DMS153 treated with DMSO at 0.1 percent for 48 hours (cell line): ENCODE measurements at regions not wholly inside any gene's neighbourhood (a gene's known extent, or its start where the extent isn't known, plus 50 kb on each side); places are given as distances from the start of the nearest gene placed in this dataset.
"Not testable (repeated sequence)": the region's sequence is repeated elsewhere in the genome, so short reads cannot be mapped to it uniquely, and the experiment has no call there.

Experiments
- DNase-seq: peaks from one replicate; lab custom pipeline; 2025; ENCODE audit not compliant: unreplicated experiment; lab: John Stamatoyannopoulos, UW

GRCh38 chr1:22196041-22196440 lies 53.1 kb upstream of the WNT4 start:
- no peak for DNase-seq

GRCh38 chr1:22196641-22197040 lies 53.7 kb upstream of the WNT4 start:
- DNase-seq = no peak

GRCh38 chr1:22197644-22198043 lies 54.7 kb upstream of the WNT4 start:
- DNase-seq = no peak

- DNase-seq = no peak
Measured at GRCh38 chr1:22201023-22201422, 58.1 kb upstream of the WNT4 start.

DNA sequence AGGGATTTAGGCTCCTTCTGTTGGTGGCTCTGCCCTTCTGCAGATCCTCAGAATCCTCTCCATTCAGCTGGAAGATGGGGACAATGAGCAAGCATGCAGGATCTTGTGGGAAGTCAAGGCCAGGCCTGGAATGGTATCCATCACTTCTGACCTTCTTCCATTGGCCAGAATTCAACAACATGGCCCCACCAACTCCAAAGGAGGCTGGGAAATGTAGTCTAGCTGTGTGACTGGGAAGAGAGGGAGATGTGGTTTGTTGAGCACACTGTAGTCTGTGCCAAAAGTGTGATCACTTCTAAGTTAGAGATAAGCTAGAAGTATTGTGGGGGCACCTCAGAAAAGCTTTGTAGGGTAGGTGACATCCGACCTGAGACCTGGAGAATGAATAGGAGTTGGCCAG lies 60.4 kb upstream of the WNT4 start:
- DNase-seq = no peak

DNA sequence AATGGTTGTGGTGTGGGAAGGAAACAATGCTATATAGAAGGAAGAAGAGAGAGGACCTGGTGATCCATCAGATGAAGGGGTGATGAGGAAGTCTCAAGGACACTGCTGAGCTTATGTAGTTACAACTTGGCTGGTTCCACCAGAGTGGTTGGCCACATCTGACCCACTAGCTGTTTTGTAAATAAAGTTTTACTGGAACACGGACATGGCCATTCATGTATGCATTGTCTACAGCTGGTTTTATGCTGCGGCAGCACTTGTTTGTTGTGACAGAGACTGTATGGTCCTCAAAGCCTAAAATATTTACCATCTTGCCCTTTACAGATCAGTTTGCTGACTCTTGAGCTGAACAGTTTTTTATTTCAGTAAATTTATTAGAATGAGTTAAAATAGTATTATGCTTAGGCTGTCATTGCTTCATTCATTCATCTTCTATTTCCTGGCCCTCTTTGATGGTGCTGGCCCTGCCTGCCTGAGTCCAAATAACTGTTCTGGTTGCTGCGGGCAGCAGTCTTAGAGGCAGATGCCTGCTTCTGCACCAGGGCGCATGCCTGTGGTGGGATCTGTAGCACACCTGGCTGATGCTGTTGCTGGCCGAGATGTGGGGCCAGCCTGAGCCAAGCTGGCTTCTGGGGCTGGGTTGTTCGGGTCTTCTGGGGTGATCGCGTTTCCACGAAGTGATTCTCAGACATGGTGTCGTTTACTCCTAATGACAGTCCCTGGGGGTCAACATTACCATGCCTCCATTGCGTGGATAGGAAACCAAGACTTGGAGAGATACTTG lies 61.4 kb upstream of the WNT4 start:
- DNase-seq = no peak

DNA sequence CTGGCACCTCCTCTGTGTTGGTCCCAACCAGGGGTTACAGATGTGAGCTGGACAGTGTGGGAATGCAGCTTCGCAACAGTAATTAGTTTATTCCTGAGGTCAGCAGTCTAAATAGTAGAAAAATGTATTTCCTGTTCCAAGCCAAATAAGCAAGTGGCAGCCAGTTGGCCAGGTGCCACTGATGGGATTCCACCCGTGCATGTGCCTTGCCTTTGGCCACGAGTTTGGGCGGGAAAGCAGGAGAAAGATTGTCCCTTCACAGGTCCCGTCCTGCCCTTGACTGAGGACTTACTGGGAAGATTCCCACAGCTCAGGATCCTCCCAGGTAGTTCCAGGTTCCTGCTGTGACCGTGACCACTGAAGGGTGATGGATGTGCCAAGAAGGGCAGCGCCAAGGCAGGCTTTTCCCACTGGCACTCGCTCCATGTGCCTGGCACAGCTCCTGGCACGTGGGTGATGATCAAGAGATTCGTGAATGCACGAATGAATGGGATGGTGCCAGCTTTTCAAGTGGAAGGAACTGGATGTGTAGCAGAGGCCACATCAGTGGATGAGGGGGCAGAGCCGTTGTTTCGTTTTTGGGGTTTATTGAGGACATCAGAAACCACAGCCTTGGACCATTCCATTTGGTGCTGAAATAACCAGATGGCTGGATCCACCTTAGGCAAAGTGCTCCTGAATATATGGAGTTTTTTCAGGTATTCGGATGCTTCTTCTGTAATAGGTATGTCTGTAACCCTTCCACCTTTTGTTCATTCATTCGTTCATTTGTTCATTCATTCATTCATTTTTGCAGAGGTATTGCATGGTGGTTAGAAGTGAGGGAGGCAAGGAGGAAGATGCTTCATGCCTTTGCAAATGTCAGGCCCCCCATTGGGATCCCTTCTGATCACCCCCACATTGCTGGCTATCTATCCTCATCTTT lies 62.4 kb upstream of the WNT4 start:
- DNase-seq = no peak

- DNase-seq = no peak
Measured at GRCh38 chr1:22206551-22207125, 63.7 kb upstream of the WNT4 start.

- DNase-seq = no peak
Measured at GRCh38 chr1:22207511-22208267, 64.8 kb upstream of the WNT4 start.

- no peak for DNase-seq
Measured at GRCh38 chr1:22208268-22208972, 65.5 kb upstream of the WNT4 start.

DNA sequence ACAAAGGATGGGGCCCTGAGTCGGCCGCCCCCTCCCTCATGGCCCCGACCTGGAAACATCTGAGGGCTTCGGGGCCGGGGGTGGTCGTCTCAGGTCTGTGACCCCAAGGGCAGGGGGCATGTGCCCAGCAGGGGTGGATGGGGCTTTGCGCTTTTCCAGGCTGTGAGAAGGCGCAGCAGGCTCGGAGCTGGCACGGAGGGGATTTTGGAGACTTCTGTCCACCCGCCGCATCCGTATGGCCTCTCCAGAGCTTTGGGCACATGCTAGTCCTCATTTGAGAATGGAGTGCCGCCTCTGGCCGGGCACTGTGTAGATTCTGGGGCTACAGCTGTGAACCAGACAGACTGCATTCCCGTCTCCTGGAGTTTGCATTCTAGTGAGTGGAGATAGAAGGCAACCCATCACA lies 66.1 kb upstream of the WNT4 start:
- no peak for DNase-seq

DNA sequence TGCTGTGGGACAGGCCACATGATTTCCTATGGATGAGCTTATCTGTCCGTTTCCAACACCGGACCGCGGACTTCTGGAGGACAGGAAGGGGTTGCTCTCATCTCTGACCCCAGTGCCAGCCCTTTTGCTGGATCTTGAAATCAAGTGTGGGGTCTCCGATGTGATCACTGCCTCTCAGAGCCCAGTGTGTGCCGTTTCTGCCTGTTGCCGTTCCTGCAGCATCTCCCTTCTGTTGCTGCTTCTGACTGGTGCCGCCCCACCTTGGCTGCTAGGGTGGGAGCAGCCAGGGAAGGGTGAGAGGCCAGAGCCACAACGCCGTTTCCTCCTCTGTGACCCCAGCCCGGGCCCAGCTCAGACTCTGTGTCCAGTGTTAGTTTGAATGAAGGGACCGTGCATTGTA lies 67.3 kb upstream of the WNT4 start:
- no peak for DNase-seq

- DNase-seq = no peak
Measured at GRCh38 chr1:22210636-22211035, 67.7 kb upstream of the WNT4 start.

DNA sequence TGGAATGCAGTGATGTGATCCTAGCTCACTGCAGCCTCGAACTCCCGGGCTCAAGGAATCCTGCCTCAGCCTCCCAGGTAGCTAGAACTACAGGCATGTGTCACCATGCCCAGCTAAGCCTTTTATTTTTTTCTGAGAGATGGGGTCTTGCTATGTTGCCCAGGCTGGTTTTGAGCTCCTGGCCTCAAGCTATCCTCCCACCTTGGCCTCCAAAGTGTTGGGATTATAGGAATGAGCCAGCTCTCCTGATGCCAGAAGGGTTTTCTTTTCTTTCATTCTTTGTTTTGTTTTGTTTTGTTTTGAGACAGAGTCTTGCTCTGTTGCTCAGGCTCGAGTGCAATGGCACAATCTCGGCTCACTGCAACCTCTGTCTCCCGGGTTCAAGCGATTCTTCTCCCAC lies 68.6 kb upstream of the WNT4 start:
- not testable (repeated sequence) for DNase-seq

DNA sequence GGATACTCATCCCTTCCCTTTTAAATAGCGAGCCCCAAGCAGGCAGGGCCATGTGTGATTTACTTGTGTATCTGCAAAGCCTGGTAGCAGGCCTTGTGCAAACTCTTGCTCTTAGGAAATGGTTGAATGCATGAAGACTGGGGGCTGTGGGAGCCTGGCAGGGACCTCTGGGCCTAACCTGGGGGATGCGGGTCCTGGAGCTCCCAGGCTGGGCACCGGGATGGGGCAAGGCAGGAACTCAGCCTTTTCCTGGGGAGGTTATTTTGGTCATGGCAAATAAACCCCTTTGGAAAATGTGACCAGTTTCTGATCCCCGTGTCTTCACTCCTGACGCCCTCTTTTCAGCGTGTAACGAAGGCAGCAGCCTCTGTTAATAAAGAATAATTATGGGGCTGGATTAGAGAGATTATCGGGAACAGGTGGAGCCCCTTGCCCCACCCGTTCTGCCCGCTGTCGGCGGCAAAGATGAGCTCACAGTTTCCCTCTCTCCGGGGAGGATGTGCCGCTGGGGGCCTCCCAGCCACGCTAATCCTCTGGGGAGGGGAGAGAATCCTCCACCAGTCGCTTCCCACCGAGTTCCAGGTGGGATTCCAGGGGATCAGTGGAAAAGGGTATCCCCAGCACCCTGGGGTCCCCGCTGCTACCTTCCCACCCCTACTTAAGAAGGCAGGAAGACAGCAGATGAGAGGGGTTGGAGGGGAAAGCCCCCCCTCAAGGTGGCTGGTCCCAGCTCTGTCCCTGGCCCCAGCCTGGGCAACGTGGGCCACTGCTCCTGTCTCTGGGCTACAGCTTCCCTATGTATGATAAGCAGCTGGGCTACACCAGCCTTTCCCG lies 69.7 kb upstream of the WNT4 start:
- no peak for DNase-seq

- no peak for DNase-seq
Measured at GRCh38 chr1:22216210-22216883, 73.5 kb upstream of the WNT4 start.

GRCh38 chr1:22216966-22217365 lies 74.1 kb upstream of the WNT4 start:
- DNase-seq = no peak

DNA sequence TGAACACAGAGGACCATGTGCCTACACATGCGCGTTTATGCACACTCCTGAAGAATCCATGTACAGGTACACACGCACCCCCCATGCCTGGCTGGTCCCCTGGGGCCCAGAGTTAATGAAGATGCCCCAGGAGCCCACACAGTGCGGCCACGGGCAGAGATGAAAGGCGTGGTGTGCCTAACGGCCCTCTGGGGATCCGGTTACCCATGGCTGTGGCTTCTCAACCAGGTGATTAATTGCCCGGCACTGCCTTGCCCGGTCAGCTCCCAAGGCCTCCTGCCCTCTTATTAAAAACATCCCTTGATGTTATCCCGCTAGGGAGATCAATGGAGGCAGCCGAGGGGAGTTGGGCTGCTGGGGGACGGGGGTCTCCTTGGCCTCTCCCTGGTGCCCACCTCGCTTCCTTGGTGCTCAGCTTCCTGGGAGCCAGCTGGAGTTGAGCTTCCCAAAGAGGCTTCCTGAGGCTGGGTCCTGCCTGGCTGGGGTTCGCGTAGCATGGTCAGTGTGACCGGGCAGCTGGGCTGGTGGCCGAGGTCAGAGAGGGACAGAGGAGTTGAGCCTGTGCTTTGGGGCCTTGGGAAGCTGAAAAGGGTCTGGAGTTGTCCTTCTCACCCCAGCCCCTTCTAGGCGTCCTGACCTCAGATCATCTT lies 75.0 kb upstream of the WNT4 start:
- peak; percentile 31 for DNase-seq
